K562 (cell line): ENCODE measurements at regions not wholly inside any gene's neighbourhood (a gene's known extent, or its start where the extent isn't known, plus 50 kb on each side); places are given as distances from the start of the nearest gene placed in this dataset.

Source experiments
- ATAC-seq: fragments of 200-7000 bp; cut with Tn5 transposase; 3 replicates; pipeline ENCODE4 v1.9.1; 2020; ENCODE audit warnings: moderate library complexity
- BruUV-seq: library from RNA; stranded (reverse); fragments of 400-500 nt; replicated peaks from 2 replicates; lab custom pipeline; 2021; lab: Mats Ljungman, UMichigan
- CTCF ChIA-PET: fragments of 300-600 bp; formaldehyde crosslinking; extraction: SDS; loops from one replicate; lab custom pipeline; 2021; ENCODE audit warnings: low intra/inter-chr PET ratio; lab: Yijun Ruan, JAX
- POLR2A ChIA-PET: fragments of 300-600, 350-650 bp; sonication (Branson Sonifier 250); formaldehyde crosslinking; extraction: SDS; loops from one replicate; lab custom pipeline; 2021; ENCODE audit warnings: antibody characterized with exemption, inconsistent platforms; lab: Yijun Ruan, JAX
- DNase-seq, 4 experiments: peaks; one replicate each; pipeline versions ENCODE4 v3.0.0 to v3.0.0-alpha.2; 2011 to 2018; ENCODE audit warnings: low spot score in 3 of 4, mixed read lengths in 3 of 4; ENCODE audit errors: extremely low read depth in 1 of 4
- FAIRE-seq: peaks from 2 replicates; lab custom pipeline; 2011; peaks lifted over from hg19 to GRCh38; lab: Jason Lieb, UNC
- H2AFZ ChIP-seq: 2 replicates; pipeline ENCODE4 v1.6.0; 2011; ENCODE audit warnings: low read depth, low read length, control low read depth, inconsistent platforms
- H3K27ac ChIP-seq: fragments of 200-600 bp; 3 replicates; pipeline ENCODE4 v1.8.0; 2011; ENCODE audit warnings: low read depth, mild to moderate bottlenecking, control low read depth, inconsistent platforms, low read length, moderate library complexity, mixed read lengths; ENCODE audit errors: extremely low read depth
- H3K27me3 ChIP-seq, 2 experiments: fragments of 300-600 bp in 1 of 2; 2 replicates in 1 of 2; 3 replicates in 1 of 2; pipeline versions ENCODE4 v1.6.0 to v1.8.0; 2011; ENCODE audit warnings: inconsistent platforms in 2 of 2, low read length in 2 of 2, mild to moderate bottlenecking in 1 of 2, mixed read lengths in 1 of 2, moderate library complexity in 1 of 2; ENCODE audit not compliant: control insufficient read depth in 2 of 2, insufficient read depth in 2 of 2
- H3K36me3 ChIP-seq: fragments of 300-600 bp; 3 replicates; pipeline ENCODE4 v1.8.0; 2011; ENCODE audit warnings: mild to moderate bottlenecking, low read length, inconsistent platforms; ENCODE audit not compliant: control insufficient read depth, insufficient read depth
- H3K4me1 ChIP-seq, 2 experiments: fragments of 200-600 bp in 1 of 2; replicated peaks in 1 of 2; 2 replicates in 1 of 2; 3 replicates in 1 of 2; pipeline versions ENCODE4 v1.5.1 to v1.8.0; 2011; ENCODE audit warnings: inconsistent platforms in 2 of 2, low read length in 2 of 2, mild to moderate bottlenecking in 1 of 2, mixed read lengths in 1 of 2, moderate library complexity in 1 of 2; ENCODE audit not compliant: control insufficient read depth in 2 of 2, insufficient read depth in 2 of 2
- H3K4me2 ChIP-seq: 2 replicates; pipeline ENCODE4 v1.6.1; 2011; ENCODE audit warnings: low read length, control low read depth, inconsistent platforms, mixed read lengths; ENCODE audit not compliant: insufficient read depth
- H3K4me3 ChIP-seq: fragments of 200-600 bp; sonication (generic), shearing (Covaris generic); 2 replicates; pipeline ENCODE4 v1.5.1; 2016; ENCODE audit warnings: control low read depth, inconsistent platforms
- H3K79me2 ChIP-seq: fragments of 200-600 bp; 3 replicates; pipeline ENCODE4 v1.8.0; 2011; ENCODE audit warnings: low read length, inconsistent platforms; ENCODE audit not compliant: control insufficient read depth, insufficient read depth
- H3K9ac ChIP-seq, 2 experiments: 2 replicates each; pipeline versions ENCODE4 v1.6.0 to v1.6.1; 2011; ENCODE audit warnings: low read depth in 2 of 2, low read length in 2 of 2, control low read depth in 1 of 2, inconsistent platforms in 1 of 2, mild to moderate bottlenecking in 1 of 2, mixed read lengths in 1 of 2; ENCODE audit not compliant: insufficient read depth in 1 of 2
- H3K9me1 ChIP-seq: one replicate; pipeline ENCODE4 v1.6.0; 2011; ENCODE audit warnings: inconsistent platforms, mild to moderate bottlenecking, low read length, moderate library complexity; ENCODE audit not compliant: control insufficient read depth, insufficient read depth
- H3K9me3 ChIP-seq: replicated peaks from 2 replicates; pipeline ENCODE4 v1.5.1; 2011; ENCODE audit warnings: low read depth, low read length, inconsistent platforms; ENCODE audit not compliant: control insufficient read depth, insufficient read depth
- H4K20me1 ChIP-seq: replicated peaks from 2 replicates; pipeline ENCODE4 v1.6.1; 2011; ENCODE audit warnings: low read length, inconsistent platforms, mixed read lengths; ENCODE audit not compliant: control insufficient read depth, insufficient read depth
- ARNT ChIP-seq, 2 experiments: fragments of 450-650 bp; IDR thresholded peaks; 2 replicates each; pipeline ENCODE4 v1.6.1; 2016; ENCODE audit warnings: mild to moderate bottlenecking in 1 of 2
- CBX2 ChIP-seq: fragments of 200-600 bp; sonication (generic); IDR thresholded peaks from one replicate; pipeline ENCODE4 v1.6.1; 2012; ENCODE audit warnings: mild to moderate bottlenecking, low read length, inconsistent platforms; ENCODE audit not compliant: insufficient read depth, poor library complexity, severe bottlenecking
- CHD4 ChIP-seq: fragments of 200-600 bp; sonication (generic); IDR thresholded peaks from 3 replicates; pipeline ENCODE4 v1.6.1; 2012; ENCODE audit warnings: low read depth, mild to moderate bottlenecking, mixed read lengths, low read length, inconsistent platforms; ENCODE audit not compliant: insufficient read depth, insufficient replicate concordance, poor library complexity, severe bottlenecking
- CTBP1 ChIP-seq: fragments of 450-650 bp; IDR thresholded peaks from 2 replicates; pipeline ENCODE4 v1.6.1; 2016; ENCODE audit warnings: borderline replicate concordance
- CUX1 ChIP-seq: fragments of 200-800 bp; sonication (Bioruptor generic); IDR thresholded peaks from 2 replicates; pipeline ENCODE4 v1.6.1; 2016; ENCODE audit warnings: missing genetic modification characterization, missing compliant biosample characterization
- IFI16 ChIP-seq: fragments of 250-450 bp; sonication (Bioruptor Pico); IDR thresholded peaks from 2 replicates; pipeline ENCODE4 v2.1.2; 2022; ENCODE audit warnings: mild to moderate bottlenecking, inconsistent platforms
- ILK ChIP-seq: fragments of 450-650 bp; IDR thresholded peaks from 2 replicates; pipeline ENCODE4 v1.6.1; 2016; ENCODE audit warnings: missing genetic modification characterization, low read depth, mild to moderate bottlenecking, missing compliant biosample characterization, moderate library complexity, borderline replicate concordance
- PRPF4 ChIP-seq: fragments of 200-400 bp; formaldehyde crosslinking; IDR thresholded peaks from one replicate; pipeline ENCODE4 v1.6.1; 2017; ENCODE audit warnings: low read length, low read depth, mild to moderate bottlenecking; ENCODE audit not compliant: insufficient read depth, poor library complexity, severe bottlenecking
- SMARCE1 ChIP-seq: fragments of 450-650 bp; IDR thresholded peaks from 2 replicates; pipeline ENCODE4 v1.7.1; 2016; ENCODE audit warnings: mild to moderate bottlenecking
- TOE1 ChIP-seq, 2 experiments: fragments of 450-650 bp in 1 of 2; sonication (generic) in 1 of 2; formaldehyde crosslinking in 1 of 2; IDR thresholded peaks; 2 replicates each; pipeline versions ENCODE4 v1.7.1 to v1.8.0; 2016 to 2022; ENCODE audit warnings: borderline replicate concordance in 2 of 2, mild to moderate bottlenecking in 2 of 2, antibody characterized with exemption in 1 of 2, inconsistent platforms in 1 of 2, low read depth in 1 of 2, missing genetic modification reagents in 1 of 2, moderate library complexity in 1 of 2
- ZC3H8 ChIP-seq: fragments of 450-650 bp; IDR thresholded peaks from 2 replicates; pipeline ENCODE4 v1.6.1; 2017
- ZNF197 ChIP-seq: fragments of 200-800 bp; sonication (Bioruptor generic); IDR thresholded peaks from 2 replicates; pipeline ENCODE4 v1.6.1; 2016; ENCODE audit warnings: low read depth, missing genetic modification characterization, missing compliant biosample characterization
- ZNF395 ChIP-seq: fragments of 200-800 bp; sonication (Bioruptor generic); IDR thresholded peaks from 2 replicates; pipeline ENCODE4 v1.6.1; 2017; ENCODE audit warnings: missing genetic modification characterization, missing compliant biosample characterization
- ZNF408 ChIP-seq: fragments of 250-450 bp; sonication (Bioruptor Pico); IDR thresholded peaks from 2 replicates; pipeline ENCODE4 v1.4.0; 2020; ENCODE audit warnings: low read depth, mild to moderate bottlenecking, moderate library complexity
- ZNF766 ChIP-seq: fragments of 200-800 bp; sonication (Bioruptor generic); conservative IDR thresholded peaks from 2 replicates; pipeline ENCODE4 v1.6.1; 2016; ENCODE audit warnings: missing genetic modification characterization, missing compliant biosample characterization
- ZNF77 ChIP-seq: fragments of 250-450 bp; sonication (Bioruptor Pico); IDR thresholded peaks from 2 replicates; pipeline ENCODE4 v1.5.0; 2020
- WGBS: fragments of 100-300 bp; shearing (Covaris generic); methylation state at CpG from one replicate; pipeline ENCODE4 v1.1.6; 2016; ENCODE audit warnings: low coverage, mixed read lengths; ENCODE audit not compliant: insufficient coverage; ENCODE audit errors: missing lambda C conversion rate; 5-methylcytosine and 5-hydroxymethylcytosine counted together
- in situ Hi-C: fragments of 300-500 bp; cut with MboI; formaldehyde crosslinking; loops from 4 replicates; pipeline ENCODE4 v1.15.0; 2018; ENCODE audit warnings: inconsistent platforms, mixed read lengths
- intact Hi-C: fragments of 100-400 bp; cut with micrococcal nuclease; formaldehyde crosslinking; loops from 2 replicates; pipeline ENCODE4 v1.14.2; 2022

GRCh38 chr12:69106482-69107118 is 132.8 kb upstream of the CPSF6 start:
- Histone ChIP-seq H3K27me3 (peaks cover 5 to 8% of the 10 kb centered on the region in 2 experiments; a peak in 4 of 5 replicates), H3K9me3 (no peaks in the 10 kb centered on the region), H3K4me2 (no peak overlapping the region), H3K27ac (no peak overlapping the region), H3K9ac (no peak overlapping the region), H3K9me1 (no peaks in the 10 kb centered on the region), H2AFZ (no peak overlapping the region), H4K20me1 (no peaks in the 10 kb centered on the region), H3K79me2 (no peaks in the 10 kb centered on the region), H3K4me1 (no peaks in the 10 kb centered on the region), H3K36me3 (no peaks in the 10 kb centered on the region), H3K4me3 (no peak overlapping the region)
- 3% methylated on average over 2 of the region's 2 CpGs for WGBS
- DNase-seq (no peak), FAIRE-seq (no peak), ATAC-seq (no peak)
- no TSS peak for BruUV-seq
- in situ Hi-C loops = no loop called here
- POLR2A ChIA-PET = interaction anchor here (0.6 to 1.0 kb wide), 4 partner anchors 16 to 511 kb away, joined by 3 to 4 read pairs (median 4); partner anchors contain the start of gene SLC35E3
- CTCF ChIA-PET = no interaction called here
- intact Hi-C loops = no loop called here
- TF ChIP-seq ZNF197 (CRISPR knock-in tag) (no peak), ILK (tag) (no peak), ZNF408 (CRISPR knock-in tag) (no peak), TOE1 (IDR thresholded peaks at IDR 0.05; ENCODE audit: borderline replicate concordance) (no peak), TOE1 (CRISPR knock-in tag; IDR thresholded peaks at IDR 0.05; ENCODE audit: borderline replicate concordance, low read depth) (no peak), IFI16 (CRISPR knock-in tag) (no peak), CBX2 (no peak), ZNF395 (CRISPR knock-in tag) (no peak), ZNF766 (no peak), CHD4 (no peak), ZNF77 (CRISPR knock-in tag) (no peak), CTBP1 (no peak), CUX1 (CRISPR knock-in tag) (no peak), PRPF4 (no peak), SMARCE1 (no peak), ARNT (IDR thresholded peaks at IDR 0.05) (no peak), ZC3H8 (no peak)
